Coronary artery (tissue), 2 donors: ENCODE measurements at regions not wholly inside any gene's neighbourhood (a gene's known extent, or its start where the extent isn't known, plus 50 kb on each side); places are given as distances from the start of the nearest gene placed in this dataset.

Source experiments
- DNase-seq: peaks from one replicate; pipeline ENCODE4 v3.0.0-alpha.2; 2017; ENCODE audit warnings: low spot score
- H3K27ac ChIP-seq, 2 donors: fragments of 200-600 bp; sonication (generic); one replicate each; pipeline ENCODE4 v1.5.1; 2016 to 2019
- H3K4me3 ChIP-seq: fragments of 200-600 bp; sonication (generic); 2 replicates; pipeline ENCODE4 v1.5.1; 2016; ENCODE audit warnings: mild to moderate bottlenecking, moderate library complexity
- CTCF ChIP-seq: fragments of 200-600 bp; sonication (generic); IDR thresholded peaks from one replicate; pipeline ENCODE4 v1.5.1; 2019; ENCODE audit warnings: antibody characterized with exemption

GRCh38 chr4:184934961-184935360 is 83.3 kb upstream of the HELT start:
- TF ChIP-seq CTCF = no peak
- Histone ChIP-seq H3K4me3 (no peak overlapping the region), H3K27ac (no peak overlapping the region)
- DNase-seq = no peak

GRCh38 chr4:184936071-184936470 is 82.2 kb upstream of the HELT start:
- DNase-seq = no peak
- TF ChIP-seq CTCF = no peak
- H3K27ac ChIP-seq = no peak overlapping the region
- no peak overlapping the region for H3K4me3 ChIP-seq

- Histone ChIP-seq H3K27ac (no peak overlapping the region), H3K4me3 (no peak overlapping the region)
- no peak for TF ChIP-seq CTCF
- no peak for DNase-seq
Measured at GRCh38 chr4:184937030-184937710, 81.1 kb upstream of the HELT start.

GRCh38 chr4:184937745-184938144 is 80.5 kb upstream of the HELT start:
- H3K4me3 ChIP-seq = no peak overlapping the region
- DNase-seq = no peak
- no peak overlapping the region for H3K27ac ChIP-seq
- TF ChIP-seq CTCF = no peak

GRCh38 chr4:184938871-184939270 is 79.4 kb upstream of the HELT start:
- DNase-seq = no peak
- no peak overlapping the region for H3K27ac ChIP-seq
- H3K4me3 ChIP-seq = no peak overlapping the region
- TF ChIP-seq CTCF = no peak

GRCh38 chr4:184939978-184940377 is 78.3 kb upstream of the HELT start:
- TF ChIP-seq CTCF = no peak
- no peak overlapping the region for H3K27ac ChIP-seq
- no peak for DNase-seq
- no peak overlapping the region for H3K4me3 ChIP-seq

- no peak overlapping the region for H3K27ac ChIP-seq
- no peak for DNase-seq
- TF ChIP-seq CTCF = no peak
- H3K4me3 ChIP-seq = no peak overlapping the region
Measured at GRCh38 chr4:184940500-184940899, 77.8 kb upstream of the HELT start.
